ENCODE measurements at regions not wholly inside any gene's neighbourhood (a gene's known extent, or its start where the extent isn't known, plus 50 kb on each side); places are given as distances from the start of the nearest gene placed in this dataset.

DNA sequence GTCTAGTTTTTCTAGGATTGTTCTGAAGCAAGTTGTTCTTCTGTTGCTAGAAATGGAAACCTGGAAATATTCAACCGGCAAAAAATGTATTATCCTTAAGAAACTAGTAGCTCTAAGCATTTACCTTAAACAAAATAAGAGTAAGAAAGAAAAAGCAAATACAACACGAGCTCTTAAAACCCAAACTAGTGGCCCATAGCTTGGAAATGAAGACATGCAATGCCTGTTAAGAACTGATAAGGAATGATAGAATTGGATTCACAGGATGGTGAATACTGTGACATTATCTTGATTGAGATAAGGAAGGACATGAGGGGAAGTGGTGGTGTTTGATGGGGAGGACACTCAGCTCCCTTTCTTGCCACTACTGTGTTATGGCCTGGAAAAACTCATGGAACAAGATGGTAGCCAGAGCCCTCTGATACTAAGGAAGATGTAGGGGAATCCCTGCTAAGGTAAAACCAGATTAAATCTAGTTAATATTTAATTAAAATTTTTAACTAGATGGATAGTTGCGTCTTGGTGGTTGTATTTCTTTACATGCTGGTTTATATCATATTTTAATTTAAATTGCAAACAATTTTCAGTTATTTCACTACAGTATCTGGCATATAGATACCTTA is 193.8 kb downstream of the LPIN1 start:
- Histone ChIP-seq H3K4me1 (replicated peaks) (no peaks in the 10 kb centered on the region), H3K4me3 (no peak overlapping the region), H3K9me3 (no peaks in the 10 kb centered on the region), H3K36me3 (no peaks in the 10 kb centered on the region), H3K27me3 (replicated peaks; ENCODE audit: insufficient read depth) (no peaks in the 10 kb centered on the region), H3K27ac (no peak overlapping the region)
- TF ChIP-seq, protein P1, sequence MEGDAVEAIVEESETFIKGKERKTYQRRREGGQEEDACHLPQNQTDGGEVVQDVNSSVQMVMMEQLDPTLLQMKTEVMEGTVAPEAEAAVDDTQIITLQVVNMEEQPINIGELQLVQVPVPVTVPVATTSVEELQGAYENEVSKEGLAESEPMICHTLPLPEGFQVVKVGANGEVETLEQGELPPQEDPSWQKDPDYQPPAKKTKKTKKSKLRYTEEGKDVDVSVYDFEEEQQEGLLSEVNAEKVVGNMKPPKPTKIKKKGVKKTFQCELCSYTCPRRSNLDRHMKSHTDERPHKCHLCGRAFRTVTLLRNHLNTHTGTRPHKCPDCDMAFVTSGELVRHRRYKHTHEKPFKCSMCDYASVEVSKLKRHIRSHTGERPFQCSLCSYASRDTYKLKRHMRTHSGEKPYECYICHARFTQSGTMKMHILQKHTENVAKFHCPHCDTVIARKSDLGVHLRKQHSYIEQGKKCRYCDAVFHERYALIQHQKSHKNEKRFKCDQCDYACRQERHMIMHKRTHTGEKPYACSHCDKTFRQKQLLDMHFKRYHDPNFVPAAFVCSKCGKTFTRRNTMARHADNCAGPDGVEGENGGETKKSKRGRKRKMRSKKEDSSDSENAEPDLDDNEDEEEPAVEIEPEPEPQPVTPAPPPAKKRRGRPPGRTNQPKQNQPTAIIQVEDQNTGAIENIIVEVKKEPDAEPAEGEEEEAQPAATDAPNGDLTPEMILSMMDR (IDR thresholded peaks at IDR 0.05), result no peak
- TF ChIP-seq POLR2A (IDR thresholded peaks at IDR 0.05), result no peak
- no peak for TF ChIP-seq POLR2AphosphoS5 (IDR thresholded peaks at IDR 0.05)
- intact Hi-C loops (cut with DNase I), result no loop called here
- DNase-seq (ENCODE audit: low spot score), result no peak
- WGBS, result 94% methylated on average over 3 of the region's 3 CpGs

DNA sequence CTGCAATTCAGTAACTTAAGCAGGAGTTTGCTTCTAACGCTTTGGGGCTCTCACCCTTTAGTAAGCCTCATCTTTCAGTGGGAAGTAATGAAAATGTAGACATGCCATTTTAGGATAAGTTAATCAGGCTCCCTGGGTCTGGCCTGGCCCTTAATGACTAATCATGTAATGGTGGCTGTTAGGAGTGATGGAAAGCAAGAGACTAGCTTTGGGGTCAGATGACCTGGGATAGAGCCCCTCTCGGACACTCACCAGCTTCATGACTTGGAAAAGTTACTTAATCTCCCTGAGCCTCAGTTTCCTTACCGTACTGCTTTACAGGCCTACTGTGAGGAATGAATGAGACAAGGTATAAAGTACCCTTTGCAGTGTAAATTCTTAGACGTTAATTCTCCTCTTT is 194.4 kb downstream of the LPIN1 start:
- no peaks in the 10 kb centered on the region for H3K36me3 ChIP-seq
- TF ChIP-seq POLR2A (IDR thresholded peaks at IDR 0.05) (no peak), POLR2AphosphoS5 (IDR thresholded peaks at IDR 0.05) (no peak)
- TF ChIP-seq, protein P1 (IDR thresholded peaks at IDR 0.05), result no peak
- WGBS, result 95% methylated on average over 4 of the region's 4 CpGs
- H3K27me3 ChIP-seq (replicated peaks; ENCODE audit: insufficient read depth), result no peaks in the 10 kb centered on the region
- no peak overlapping the region for H3K4me3 ChIP-seq
- DNase-seq (ENCODE audit: low spot score), result no peak
- H3K27ac ChIP-seq, result no peak overlapping the region
- intact Hi-C loops (cut with DNase I), result no loop called here
- no peaks in the 10 kb centered on the region for H3K9me3 ChIP-seq
- H3K4me1 ChIP-seq (replicated peaks), result no peaks in the 10 kb centered on the region

DNA sequence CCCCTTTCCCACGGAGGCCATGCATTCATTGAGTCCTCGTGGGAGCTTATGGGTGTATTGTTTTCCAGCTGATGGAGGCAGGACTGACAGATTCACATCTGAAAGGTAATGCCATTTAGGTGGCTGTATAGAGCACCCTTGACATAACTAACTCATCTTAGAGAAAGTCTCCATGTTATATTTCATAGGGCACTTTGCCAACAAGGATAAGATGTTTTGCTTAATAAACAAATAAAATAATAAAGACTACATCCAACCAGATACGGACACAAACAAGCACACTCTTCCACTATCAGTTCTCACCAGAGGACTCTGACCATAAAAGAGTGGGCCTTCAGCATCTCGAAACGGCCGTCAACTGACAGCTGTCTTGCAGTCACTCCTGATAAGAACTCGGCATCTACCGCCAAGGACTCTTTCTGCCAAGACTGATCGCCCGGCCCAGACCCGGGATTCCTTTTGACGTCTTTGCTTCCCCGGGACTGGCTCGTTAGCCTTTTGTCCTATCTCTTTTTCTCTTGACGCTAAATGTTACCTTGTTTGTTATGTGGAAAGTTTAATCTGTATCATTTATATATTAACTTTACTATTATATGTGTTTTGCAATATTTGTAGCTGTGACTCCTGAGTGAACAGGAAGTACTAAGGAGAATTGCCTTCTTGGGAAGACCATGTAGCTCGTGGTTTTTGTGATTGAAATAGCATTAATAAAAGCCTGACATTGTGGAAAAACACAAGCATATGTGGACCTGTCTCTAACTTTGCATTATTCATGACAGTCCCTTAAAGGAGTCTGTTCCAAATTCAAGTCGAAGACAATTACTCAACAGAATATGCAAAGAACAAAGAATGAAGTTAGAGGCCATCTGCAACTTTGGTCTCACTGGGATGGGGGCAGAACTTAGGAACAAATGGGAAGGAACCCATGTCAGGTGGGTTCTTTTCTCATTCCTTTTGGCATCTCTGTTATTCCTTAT is 195.1 kb downstream of the LPIN1 start:
- Histone ChIP-seq H3K4me3 (no peak overlapping the region), H3K27ac (no peak overlapping the region), H3K36me3 (no peaks in the 10 kb centered on the region), H3K9me3 (no peaks in the 10 kb centered on the region), H3K4me1 (replicated peaks) (no peaks in the 10 kb centered on the region), H3K27me3 (replicated peaks; ENCODE audit: insufficient read depth) (no peaks in the 10 kb centered on the region)
- no peak for DNase-seq (ENCODE audit: low spot score)
- intact Hi-C loops (cut with DNase I), result no loop called here
- WGBS, result 90% methylated on average over 17 of the region's 17 CpGs
- TF ChIP-seq POLR2A (IDR thresholded peaks at IDR 0.05) (no peak), POLR2AphosphoS5 (IDR thresholded peaks at IDR 0.05) (no peak)
- TF ChIP-seq, protein P1 (IDR thresholded peaks at IDR 0.05), result no peak

DNA sequence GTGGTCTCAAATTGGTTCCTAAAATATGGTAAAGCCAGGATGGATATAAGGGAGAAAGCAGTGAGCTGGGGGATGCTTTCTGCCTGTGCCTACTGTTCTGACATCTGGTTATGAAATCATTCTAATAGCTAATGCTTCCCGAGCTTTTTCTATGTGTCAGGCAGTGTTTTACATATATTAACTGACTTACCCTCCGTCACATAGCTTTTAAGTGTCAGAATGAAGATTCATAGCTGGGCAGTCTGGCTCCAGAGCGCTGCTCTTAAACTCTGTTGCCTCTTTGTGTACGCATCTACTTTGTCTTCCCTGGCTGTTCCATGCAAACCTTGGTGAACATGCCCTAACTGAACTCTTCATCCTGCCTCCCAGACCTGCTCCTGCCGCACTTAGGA is 195.7 kb downstream of the LPIN1 start:
- 88% methylated on average over 5 of the region's 5 CpGs for WGBS
- Histone ChIP-seq H3K9me3 (no peaks in the 10 kb centered on the region), H3K27ac (no peak overlapping the region), H3K4me3 (no peak overlapping the region), H3K27me3 (replicated peaks; ENCODE audit: insufficient read depth) (no peaks in the 10 kb centered on the region), H3K36me3 (no peaks in the 10 kb centered on the region), H3K4me1 (replicated peaks) (no peaks in the 10 kb centered on the region)
- no peak for TF ChIP-seq POLR2AphosphoS5 (IDR thresholded peaks at IDR 0.05)
- no peak for TF ChIP-seq POLR2A (IDR thresholded peaks at IDR 0.05)
- TF ChIP-seq, protein P1 (IDR thresholded peaks at IDR 0.05), result no peak
- no peak for DNase-seq (ENCODE audit: low spot score)
- intact Hi-C loops (cut with DNase I), result no loop called here
